Fibroblast of upper back skin (primary cell): ENCODE measurements at regions not wholly inside any gene's neighbourhood (a gene's known extent, or its start where the extent isn't known, plus 50 kb on each side); places are given as distances from the start of the nearest gene placed in this dataset.
A peak's percentile ranks its signal among the peaks of the same experiment; 100 is the strongest.
"Not testable (repeated sequence)": the region's sequence is repeated elsewhere in the genome, so short reads cannot be mapped to it uniquely, and the experiment has no call there.

Experiments
- DNase-seq: peaks from one replicate; pipeline ENCODE4 v3.0.0-alpha.2; 2013

- not testable (repeated sequence) for DNase-seq
Observed at GRCh38 chr15:92827991-92828390, 72.1 kb upstream of the CHD2 start.

GRCh38 chr15:92829875-92830274 is 70.2 kb upstream of the CHD2 start:
- DNase-seq, result no peak

GRCh38 chr15:92831336-92831654 is 68.8 kb upstream of the CHD2 start:
- no peak for DNase-seq

- peak; percentile 97 for DNase-seq
Observed at GRCh38 chr15:92831655-92832328, 68.3 kb upstream of the CHD2 start.

- DNase-seq, result no peak
Observed at GRCh38 chr15:92833106-92833433, 67.1 kb upstream of the CHD2 start.

- no peak for DNase-seq
Observed at GRCh38 chr15:92833493-92834271, 66.4 kb upstream of the CHD2 start.

- no peak for DNase-seq
Observed at GRCh38 chr15:92839696-92840095, 60.4 kb upstream of the CHD2 start.

- DNase-seq, result no peak
Observed at GRCh38 chr15:92840149-92840548, 60.0 kb upstream of the CHD2 start.

GRCh38 chr15:92843326-92843725 is 56.8 kb upstream of the CHD2 start:
- DNase-seq, result no peak

GRCh38 chr15:92843814-92844213 is 56.3 kb upstream of the CHD2 start:
- DNase-seq, result no peak

GRCh38 chr15:92845126-92845508 is 55.0 kb upstream of the CHD2 start:
- DNase-seq, result peak; percentile 62

- peak; percentile 93 for DNase-seq
Observed at GRCh38 chr15:92846741-92847140, 53.4 kb upstream of the CHD2 start.

- no peak for DNase-seq
Observed at GRCh38 chr15:92847841-92848240, 52.3 kb upstream of the CHD2 start.

GRCh38 chr15:92848464-92848851 is 51.7 kb upstream of the CHD2 start:
- no peak for DNase-seq

GRCh38 chr15:92848852-92849598 is 51.1 kb upstream of the CHD2 start:
- DNase-seq, result peak; percentile 88

- DNase-seq, result not testable (repeated sequence)
Observed at GRCh38 chr15:92850218-92850617, 49.9 kb upstream of the CHD2 start.
